Karpas-422 (cell line): ENCODE measurements at regions not wholly inside any gene's neighbourhood (a gene's known extent, or its start where the extent isn't known, plus 50 kb on each side); places are given as distances from the start of the nearest gene placed in this dataset.

Source experiments
- DNase-seq: peaks from one replicate; pipeline ENCODE4 v3.0.0-alpha.2; 2015
- H2AFZ ChIP-seq: fragments of 200-600 bp; sonication (generic); 2 replicates; pipeline ENCODE4 v1.6.1; 2014; ENCODE audit warnings: antibody characterized with exemption, low read length, mixed read lengths
- H3K27ac ChIP-seq: fragments of 200-600 bp; sonication (generic); 2 replicates; pipeline ENCODE4 v1.5.1; 2014; ENCODE audit warnings: mild to moderate bottlenecking, low read length, moderate library complexity
- H3K27me3 ChIP-seq: fragments of 200-600 bp; sonication (generic); 2 replicates; pipeline ENCODE4 v1.6.1; 2014; ENCODE audit warnings: low read length, mixed read lengths
- H3K36me3 ChIP-seq: fragments of 200-600 bp; sonication (generic); 2 replicates; pipeline ENCODE4 v1.6.1; 2014; ENCODE audit warnings: low read length, mixed read lengths; ENCODE audit not compliant: insufficient read depth
- H3K4me1 ChIP-seq: fragments of 200-600 bp; sonication (generic); 2 replicates; pipeline ENCODE4 v1.6.1; 2014; ENCODE audit warnings: mild to moderate bottlenecking, low read length, mixed read lengths
- H3K4me2 ChIP-seq: fragments of 200-600 bp; sonication (generic); 2 replicates; pipeline ENCODE4 v1.6.1; 2014; ENCODE audit warnings: low read length, low read depth, mild to moderate bottlenecking; ENCODE audit not compliant: poor library complexity, severe bottlenecking
- H3K4me3 ChIP-seq: fragments of 200-600 bp; sonication (generic); 2 replicates; pipeline ENCODE4 v1.5.1; 2014; ENCODE audit warnings: mild to moderate bottlenecking, antibody characterized with exemption, low read length, mixed read lengths
- H3K79me2 ChIP-seq: fragments of 200-600 bp; sonication (generic); 2 replicates; pipeline ENCODE4 v1.6.1; 2014; ENCODE audit warnings: mild to moderate bottlenecking, low read length, mixed read lengths
- H3K9ac ChIP-seq: fragments of 200-600 bp; sonication (generic); 2 replicates; pipeline ENCODE4 v1.6.0; 2014; ENCODE audit warnings: low read length
- H3K9me2 ChIP-seq: fragments of 200-600 bp; sonication (generic), shearing (Covaris generic); replicated peaks from 2 replicates; pipeline ENCODE4 v1.6.0; 2014; ENCODE audit warnings: mild to moderate bottlenecking, low read length, moderate library complexity; ENCODE audit not compliant: insufficient read depth
- H3K9me3 ChIP-seq: fragments of 300-700, 200-600 bp; sonication (generic); 2 replicates; pipeline ENCODE4 v1.6.1; 2014; ENCODE audit warnings: low read length, mixed read lengths
- H4K20me1 ChIP-seq: fragments of 200-600 bp; sonication (generic); 2 replicates; pipeline ENCODE4 v1.6.1; 2014; ENCODE audit warnings: mild to moderate bottlenecking, antibody characterized with exemption, low read length, low read depth; ENCODE audit not compliant: insufficient read depth

- Histone ChIP-seq H2AFZ (no peak overlapping the region), H3K9ac (no peak overlapping the region), H3K9me2 (no peaks in the 10 kb centered on the region), H3K4me1 (peaks cover 9% of the 10 kb centered on the region), H3K79me2 (no peaks in the 10 kb centered on the region), H3K27ac (no peak overlapping the region), H3K4me2 (no peak overlapping the region), H3K9me3 (no peaks in the 10 kb centered on the region), H3K4me3 (no peak overlapping the region), H3K27me3 (no peaks in the 10 kb centered on the region), H4K20me1 (no peaks in the 10 kb centered on the region), H3K36me3 (no peaks in the 10 kb centered on the region)
- DNase-seq = no peak
These were observed 85.8 kb upstream of the PCDH8 start for GRCh38 chr13:52934258-52934657.

- Histone ChIP-seq H3K9me3 (no peaks in the 10 kb centered on the region), H3K27ac (no peak overlapping the region), H4K20me1 (no peaks in the 10 kb centered on the region), H3K36me3 (no peaks in the 10 kb centered on the region), H3K4me1 (peaks cover 9% of the 10 kb centered on the region), H3K9me2 (no peaks in the 10 kb centered on the region), H3K27me3 (no peaks in the 10 kb centered on the region), H3K79me2 (no peaks in the 10 kb centered on the region), H2AFZ (no peak overlapping the region), H3K9ac (no peak overlapping the region), H3K4me3 (no peak overlapping the region), H3K4me2 (no peak overlapping the region)
- no peak for DNase-seq
These were observed 85.2 kb upstream of the PCDH8 start for GRCh38 chr13:52933547-52934210.

- Histone ChIP-seq H3K9me3 (no peaks in the 10 kb centered on the region), H4K20me1 (no peaks in the 10 kb centered on the region), H3K36me3 (no peaks in the 10 kb centered on the region), H3K4me1 (peaks cover 9% of the 10 kb centered on the region), H2AFZ (no peak overlapping the region), H3K27me3 (no peaks in the 10 kb centered on the region; the same call in 1 of the 2 replicates), H3K4me2 (no peak overlapping the region), H3K27ac (no peak overlapping the region), H3K9ac (no peak overlapping the region), H3K4me3 (no peak overlapping the region), H3K79me2 (no peaks in the 10 kb centered on the region), H3K9me2 (no peaks in the 10 kb centered on the region)
- DNase-seq = no peak
These were observed 84.7 kb upstream of the PCDH8 start for GRCh38 chr13:52933099-52933498.

GRCh38 chr13:52932649-52933048 lies 84.2 kb upstream of the PCDH8 start:
- Histone ChIP-seq H3K27ac (no peak overlapping the region), H3K9me3 (no peaks in the 10 kb centered on the region), H3K4me2 (no peak overlapping the region), H3K9me2 (no peaks in the 10 kb centered on the region), H4K20me1 (no peaks in the 10 kb centered on the region), H3K27me3 (no peaks in the 10 kb centered on the region; the same call in 1 of the 2 replicates), H3K9ac (no peak overlapping the region), H2AFZ (no peak overlapping the region), H3K79me2 (no peaks in the 10 kb centered on the region), H3K4me1 (peaks cover 9% of the 10 kb centered on the region), H3K4me3 (no peak overlapping the region), H3K36me3 (no peaks in the 10 kb centered on the region)
- DNase-seq = no peak

- H3K4me2 ChIP-seq = no peak overlapping the region
- H3K79me2 ChIP-seq = no peaks in the 10 kb centered on the region
- H3K9me3 ChIP-seq = no peaks in the 10 kb centered on the region
- no peak overlapping the region for H3K4me3 ChIP-seq
- no peak for DNase-seq
- H3K4me1 ChIP-seq = peaks cover 9% of the 10 kb centered on the region
- no peaks in the 10 kb centered on the region for H4K20me1 ChIP-seq
- no peak overlapping the region for H3K27ac ChIP-seq
- H3K9me2 ChIP-seq = no peaks in the 10 kb centered on the region
- H3K9ac ChIP-seq = no peak overlapping the region
- no peak overlapping the region for H2AFZ ChIP-seq
- no peaks in the 10 kb centered on the region for H3K36me3 ChIP-seq
- no peaks in the 10 kb centered on the region; the same call in 1 of the 2 replicates for H3K27me3 ChIP-seq
These were observed 83.3 kb upstream of the PCDH8 start for GRCh38 chr13:52931539-52932431.

GRCh38 chr13:52931131-52931530 lies 82.7 kb upstream of the PCDH8 start:
- Histone ChIP-seq H3K4me2 (no peak overlapping the region), H3K9ac (no peak overlapping the region), H3K4me3 (no peak overlapping the region), H3K9me3 (no peaks in the 10 kb centered on the region), H3K4me1 (peaks cover 9% of the 10 kb centered on the region), H3K79me2 (no peaks in the 10 kb centered on the region), H3K36me3 (no peaks in the 10 kb centered on the region), H4K20me1 (no peaks in the 10 kb centered on the region), H3K27me3 (no peaks in the 10 kb centered on the region; the same call in 1 of the 2 replicates), H2AFZ (no peak overlapping the region), H3K9me2 (no peaks in the 10 kb centered on the region), H3K27ac (no peak overlapping the region)
- DNase-seq = no peak

GRCh38 chr13:52929846-52930245 lies 81.4 kb upstream of the PCDH8 start:
- Histone ChIP-seq H3K27me3 (no peaks in the 10 kb centered on the region; the same call in 1 of the 2 replicates), H2AFZ (no peak overlapping the region)

GRCh38 chr13:52926971-52927370 lies 78.5 kb upstream of the PCDH8 start:
- peaks cover 6% of the 10 kb centered on the region for H3K4me1 ChIP-seq
- no peak overlapping the region for H3K27ac ChIP-seq
- no peaks in the 10 kb centered on the region for H3K79me2 ChIP-seq
- no peaks in the 10 kb centered on the region for H3K9me3 ChIP-seq
- H3K4me2 ChIP-seq = no peak overlapping the region
- no peak overlapping the region for H3K4me3 ChIP-seq
- no peaks in the 10 kb centered on the region for H3K36me3 ChIP-seq
- no peaks in the 10 kb centered on the region for H4K20me1 ChIP-seq
- no peak for DNase-seq
- H3K27me3 ChIP-seq = no peaks in the 10 kb centered on the region; the same call in 1 of the 2 replicates
- no peak overlapping the region for H2AFZ ChIP-seq
- H3K9ac ChIP-seq = no peak overlapping the region
- no peaks in the 10 kb centered on the region for H3K9me2 ChIP-seq

More at GRCh38 chr13:52929846-52930245, 81.4 kb upstream of the PCDH8 start:
- Histone ChIP-seq H3K27ac (no peak overlapping the region), H3K4me3 (no peak overlapping the region), H4K20me1 (no peaks in the 10 kb centered on the region), H3K9me2 (no peaks in the 10 kb centered on the region), H3K79me2 (no peaks in the 10 kb centered on the region), H3K36me3 (no peaks in the 10 kb centered on the region), H3K4me2 (no peak overlapping the region), H3K9ac (no peak overlapping the region), H3K4me1 (peaks cover 5% of the 10 kb centered on the region), H3K9me3 (no peaks in the 10 kb centered on the region)
- no peak for DNase-seq
